Hepatocyte (in vitro differentiated cells): ENCODE measurements at regions not wholly inside any gene's neighbourhood (a gene's known extent, or its start where the extent isn't known, plus 50 kb on each side); places are given as distances from the start of the nearest gene placed in this dataset.
A peak's percentile ranks its signal among the peaks of the same experiment; 100 is the strongest.

Source experiments
- DNase-seq: peaks from one replicate; pipeline ENCODE4 v3.0.0-alpha.2; 2016; ENCODE audit warnings: low spot score
- H2AFZ ChIP-seq: fragments of 200-600 bp; sonication (generic); 2 replicates; pipeline ENCODE4 v1.6.0; 2016; ENCODE audit warnings: antibody characterized with exemption, mild to moderate bottlenecking
- H3K27ac ChIP-seq: fragments of 200-600 bp; sonication (generic); 2 replicates; pipeline ENCODE4 v1.5.1; 2016; ENCODE audit warnings: mild to moderate bottlenecking
- H3K27me3 ChIP-seq: fragments of 200-600 bp; sonication (generic); 2 replicates; pipeline ENCODE4 v1.6.1; 2016
- H3K36me3 ChIP-seq: fragments of 200-600 bp; sonication (generic); replicated peaks from 2 replicates; pipeline ENCODE4 v1.5.1; 2016; ENCODE audit warnings: low read depth; ENCODE audit not compliant: insufficient read depth
- H3K4me1 ChIP-seq: fragments of 200-600 bp; sonication (generic); 2 replicates; pipeline ENCODE4 v1.5.1; 2016; ENCODE audit warnings: mild to moderate bottlenecking, moderate library complexity; ENCODE audit not compliant: insufficient read depth
- H3K4me2 ChIP-seq: fragments of 200-600 bp; sonication (generic); 2 replicates; pipeline ENCODE4 v1.6.0; 2016
- H3K4me3 ChIP-seq: fragments of 200-600 bp; sonication (generic); 2 replicates; pipeline ENCODE4 v1.5.1; 2016; ENCODE audit warnings: mild to moderate bottlenecking
- H3K79me2 ChIP-seq: fragments of 200-600 bp; sonication (generic); 2 replicates; pipeline ENCODE4 v1.6.0; 2017; ENCODE audit warnings: mild to moderate bottlenecking
- H3K9me2 ChIP-seq: fragments of 200-600 bp; sonication (generic); replicated peaks from 2 replicates; pipeline ENCODE4 v1.6.0; 2017; ENCODE audit warnings: mild to moderate bottlenecking; ENCODE audit not compliant: insufficient read depth
- H3K9me3 ChIP-seq: fragments of 200-600 bp; sonication (generic); 2 replicates; pipeline ENCODE4 v1.5.1; 2016; ENCODE audit warnings: low read depth, mild to moderate bottlenecking
- H4K20me1 ChIP-seq: fragments of 200-600 bp; sonication (generic); 2 replicates; pipeline ENCODE4 v1.6.0; 2016; ENCODE audit warnings: mild to moderate bottlenecking; ENCODE audit not compliant: insufficient read depth, poor library complexity, severe bottlenecking
- EZH2 ChIP-seq: fragments of 200-600 bp; sonication (generic); IDR thresholded peaks from 2 replicates; pipeline ENCODE4 v1.6.1; 2016; ENCODE audit warnings: antibody characterized with exemption, mild to moderate bottlenecking, borderline replicate concordance
- EZH2phosphoT487 ChIP-seq: fragments of 200-600 bp; sonication (generic); IDR thresholded peaks from one replicate; pipeline ENCODE4 v1.6.1; 2018; ENCODE audit warnings: antibody characterized with exemption, mild to moderate bottlenecking, low read depth, moderate library complexity; ENCODE audit not compliant: unreplicated experiment, severe bottlenecking
- WGBS: methylation state at CpG from one replicate; pipeline ENCODE4 v1.1.6; 2016; ENCODE audit warnings: low lambda C conversion rate; ENCODE audit errors: missing lambda C conversion rate; 5-methylcytosine and 5-hydroxymethylcytosine counted together
- TF ChIP-seq, protein P1 (sequence below): fragments of 200-600 bp; sonication (generic); IDR thresholded peaks from 2 replicates; pipeline ENCODE4 v1.5.1; 2016; ENCODE audit warnings: antibody characterized with exemption, mild to moderate bottlenecking; ENCODE audit not compliant: poor library complexity

DNA sequence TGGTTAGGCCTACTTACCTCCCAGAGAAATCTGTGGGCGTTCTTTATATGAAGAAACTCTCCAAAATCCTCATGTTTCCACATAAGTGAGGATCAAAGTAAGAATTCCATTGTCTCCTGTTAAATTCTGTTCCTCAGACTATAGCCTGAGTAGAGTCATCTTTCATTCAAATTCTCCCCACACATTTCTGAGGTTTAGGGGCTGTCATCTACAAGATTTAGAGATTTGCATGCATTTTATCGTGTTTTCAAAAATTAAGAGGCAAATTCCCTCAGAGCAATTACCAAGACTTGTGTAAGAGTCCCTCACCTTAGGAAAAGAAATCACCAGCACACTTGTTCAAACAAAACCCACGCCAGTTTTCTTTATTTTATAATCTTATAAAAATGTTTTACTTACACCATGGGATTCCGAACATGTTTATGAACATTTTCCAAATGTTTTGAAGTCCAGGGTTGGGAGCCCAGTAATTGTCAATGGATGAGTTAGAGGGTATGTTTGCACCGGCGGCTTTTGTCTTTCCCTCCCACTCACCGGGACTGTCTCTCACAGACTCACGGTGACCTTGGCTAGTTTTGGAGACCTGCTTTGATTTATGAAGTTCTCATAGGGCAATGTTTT, 367.6 kb downstream of the ENC1 start:
- Histone ChIP-seq H2AFZ (no peak overlapping the region), H3K4me1 (peaks cover 22% of the 10 kb centered on the region)
- WGBS, result 65% methylated on average over 8 of the region's 8 CpGs

DNA sequence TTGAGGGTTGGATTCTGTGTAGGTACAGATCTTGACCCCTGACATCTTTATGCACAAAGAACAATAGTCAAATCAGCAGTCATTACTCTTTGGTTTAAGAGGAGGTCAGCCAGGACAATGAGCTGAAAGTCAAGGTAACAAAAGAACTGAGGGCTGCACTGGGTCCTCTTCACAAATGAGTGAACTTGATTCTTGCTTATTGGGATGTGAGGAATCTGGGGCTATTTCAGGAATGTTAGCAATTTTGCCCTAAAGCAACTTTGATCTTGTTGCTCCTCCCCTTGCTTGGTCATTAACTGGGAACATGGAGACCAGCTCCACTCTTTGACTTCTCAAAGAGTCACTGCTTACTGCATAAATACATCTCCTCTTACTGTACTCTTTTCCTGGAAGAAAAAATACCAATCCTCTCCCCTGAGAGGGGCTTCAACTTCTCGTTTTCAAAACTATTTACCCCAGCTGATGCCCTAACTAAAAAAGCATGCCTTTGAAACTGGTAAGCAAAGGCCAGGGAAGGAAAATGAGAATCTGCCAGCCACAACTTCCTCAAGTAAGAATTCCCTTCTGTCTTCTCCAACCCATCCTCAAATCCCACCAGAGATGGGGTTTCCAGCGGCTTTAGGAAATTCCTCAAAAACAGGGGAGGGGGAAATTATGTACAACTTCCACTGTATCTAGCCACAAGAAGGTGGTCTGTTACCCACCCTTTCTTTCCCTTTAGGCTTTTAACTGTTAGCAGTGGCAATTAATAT, 368.3 kb downstream of the ENC1 start:
- Histone ChIP-seq H3K27me3 (no peaks in the 10 kb centered on the region), H2AFZ (no peak overlapping the region), H3K79me2 (no peaks in the 10 kb centered on the region), H4K20me1 (no peaks in the 10 kb centered on the region), H3K36me3 (no peaks in the 10 kb centered on the region), H3K4me1 (peaks cover 22% of the 10 kb centered on the region), H3K4me2 (no peak overlapping the region), H3K9me2 (no peaks in the 10 kb centered on the region), H3K4me3 (no peak overlapping the region), H3K9me3 (no peaks in the 10 kb centered on the region), H3K27ac (no peak overlapping the region)
- TF ChIP-seq EZH2phosphoT487 (no peak), EZH2 (no peak)
- TF ChIP-seq, protein P1, sequence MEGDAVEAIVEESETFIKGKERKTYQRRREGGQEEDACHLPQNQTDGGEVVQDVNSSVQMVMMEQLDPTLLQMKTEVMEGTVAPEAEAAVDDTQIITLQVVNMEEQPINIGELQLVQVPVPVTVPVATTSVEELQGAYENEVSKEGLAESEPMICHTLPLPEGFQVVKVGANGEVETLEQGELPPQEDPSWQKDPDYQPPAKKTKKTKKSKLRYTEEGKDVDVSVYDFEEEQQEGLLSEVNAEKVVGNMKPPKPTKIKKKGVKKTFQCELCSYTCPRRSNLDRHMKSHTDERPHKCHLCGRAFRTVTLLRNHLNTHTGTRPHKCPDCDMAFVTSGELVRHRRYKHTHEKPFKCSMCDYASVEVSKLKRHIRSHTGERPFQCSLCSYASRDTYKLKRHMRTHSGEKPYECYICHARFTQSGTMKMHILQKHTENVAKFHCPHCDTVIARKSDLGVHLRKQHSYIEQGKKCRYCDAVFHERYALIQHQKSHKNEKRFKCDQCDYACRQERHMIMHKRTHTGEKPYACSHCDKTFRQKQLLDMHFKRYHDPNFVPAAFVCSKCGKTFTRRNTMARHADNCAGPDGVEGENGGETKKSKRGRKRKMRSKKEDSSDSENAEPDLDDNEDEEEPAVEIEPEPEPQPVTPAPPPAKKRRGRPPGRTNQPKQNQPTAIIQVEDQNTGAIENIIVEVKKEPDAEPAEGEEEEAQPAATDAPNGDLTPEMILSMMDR, result no peak
- no peak for DNase-seq
- WGBS, result 43% methylated on average over 2 of the region's 2 CpGs

More for the DNA sequence above, 367.6 kb downstream of the ENC1 start:
- no peaks in the 10 kb centered on the region for H3K36me3 ChIP-seq
- H3K27ac ChIP-seq, result no peak overlapping the region
- no peaks in the 10 kb centered on the region for H3K9me2 ChIP-seq
- H3K79me2 ChIP-seq, result no peaks in the 10 kb centered on the region
- H3K9me3 ChIP-seq, result no peaks in the 10 kb centered on the region
- H3K27me3 ChIP-seq, result no peaks in the 10 kb centered on the region
- no peak overlapping the region for H3K4me2 ChIP-seq
- H4K20me1 ChIP-seq, result no peaks in the 10 kb centered on the region
- TF ChIP-seq, protein P1, result no peak
- TF ChIP-seq EZH2, result no peak
- no peak for TF ChIP-seq EZH2phosphoT487
- no peak overlapping the region for H3K4me3 ChIP-seq
- no peak for DNase-seq

- Histone ChIP-seq H3K9me2 (no peaks in the 10 kb centered on the region), H3K36me3 (no peaks in the 10 kb centered on the region), H3K4me2 (no peak overlapping the region), H4K20me1 (no peaks in the 10 kb centered on the region), H3K9me3 (no peaks in the 10 kb centered on the region), H3K79me2 (no peaks in the 10 kb centered on the region), H3K27me3 (no peaks in the 10 kb centered on the region), H2AFZ (no peak overlapping the region), H3K27ac (no peak overlapping the region), H3K4me1 (peaks cover 8% of the 10 kb centered on the region), H3K4me3 (no peak overlapping the region)
- TF ChIP-seq EZH2phosphoT487 (no peak), EZH2 (no peak)
- 87% methylated on average over 5 of the region's 5 CpGs for WGBS
- DNase-seq, result no peak
These were observed 372.2 kb downstream of the ENC1 start for GRCh38 chr5:74268297-74268696.

DNA sequence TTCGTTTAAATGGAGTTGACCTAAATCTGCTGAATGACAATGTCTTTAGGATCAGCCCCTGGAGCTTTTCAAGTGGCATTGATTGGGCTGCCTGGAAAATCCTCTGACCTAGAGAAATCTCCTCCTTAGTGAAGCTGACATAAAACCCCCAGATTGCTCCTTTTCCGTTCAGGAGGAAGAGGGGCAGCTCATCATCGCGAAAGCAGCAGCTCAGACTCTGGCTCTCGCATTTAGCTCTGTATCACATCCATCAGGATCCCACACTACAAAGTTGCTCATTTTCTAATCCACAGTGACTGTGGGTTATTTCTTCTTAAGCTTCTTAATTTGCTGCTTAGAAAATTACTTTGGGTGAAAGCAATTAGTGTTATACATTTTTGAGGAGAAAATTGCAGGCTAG, 373.7 kb downstream of the ENC1 start:
- Histone ChIP-seq H3K9me3 (no peaks in the 10 kb centered on the region), H3K4me3 (no peak overlapping the region), H2AFZ (no peak overlapping the region), H4K20me1 (no peaks in the 10 kb centered on the region), H3K36me3 (no peaks in the 10 kb centered on the region), H3K27me3 (no peaks in the 10 kb centered on the region), H3K9me2 (no peaks in the 10 kb centered on the region), H3K79me2 (no peaks in the 10 kb centered on the region), H3K27ac (peak overlapping the region; percentile 39), H3K4me1 (peaks cover under 1% of the 10 kb centered on the region), H3K4me2 (no peak overlapping the region)
- WGBS, result 90% methylated on average over 5 of the region's 5 CpGs
- DNase-seq, result no peak
- TF ChIP-seq EZH2phosphoT487, result no peak
- TF ChIP-seq, protein P1, result no peak
- TF ChIP-seq EZH2, result no peak
